CD4-positive, alpha-beta T cell treated with Interferon alpha-2 for 1 hour (primary cell): ENCODE measurements at regions not wholly inside any gene's neighbourhood (a gene's known extent, or its start where the extent isn't known, plus 50 kb on each side); places are given as distances from the start of the nearest gene placed in this dataset.

Experiments
- DNase-seq, 2 donors: peaks; one replicate each; pipeline ENCODE4 v3.0.0-alpha.2; 2020 to 2022

GRCh38 chr13:76745261-76746200, 140.7 kb downstream of the KCTD12 start:
- no peak for DNase-seq

- DNase-seq, result no peak
Measured at GRCh38 chr13:76741624-76742023, 144.6 kb downstream of the KCTD12 start.

DNA sequence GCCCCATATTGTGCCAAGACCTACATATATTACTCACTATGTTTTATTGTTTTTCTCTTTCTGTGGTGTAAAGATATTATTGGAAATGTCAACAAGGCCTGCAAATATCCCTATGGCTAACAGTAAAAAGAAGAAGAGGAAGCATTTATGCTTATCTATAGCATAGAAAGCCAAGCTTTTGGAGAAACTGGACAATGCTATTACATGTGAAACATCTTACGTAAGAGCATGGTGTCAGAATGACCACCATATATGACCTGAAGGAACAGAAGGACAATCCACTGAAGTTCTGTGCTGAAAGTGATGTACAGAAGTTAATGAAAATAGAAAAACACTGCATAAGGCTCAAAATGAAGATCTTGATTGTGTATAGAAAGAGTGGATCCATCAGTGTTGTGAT, 145.2 kb downstream of the KCTD12 start:
- no peak for DNase-seq

DNA sequence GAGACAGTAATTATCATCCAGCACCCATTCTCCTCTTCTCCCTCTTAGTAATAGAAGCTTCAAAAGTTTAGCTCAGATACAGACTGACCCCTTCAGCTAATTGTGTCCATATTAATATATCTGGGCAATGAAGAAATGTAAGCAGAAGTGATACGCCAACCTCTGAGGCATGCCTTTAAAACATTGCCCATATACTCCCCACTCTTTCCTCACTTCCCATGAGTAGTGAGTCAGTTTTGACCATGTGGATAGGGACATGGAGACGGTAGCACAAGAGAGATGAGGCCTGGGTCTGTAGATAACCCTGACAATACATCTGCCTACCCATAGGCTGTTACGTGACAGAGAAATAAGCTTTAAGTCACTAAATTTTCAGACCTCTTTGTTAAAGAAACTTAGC, 147.6 kb downstream of the KCTD12 start:
- no peak for DNase-seq

DNA sequence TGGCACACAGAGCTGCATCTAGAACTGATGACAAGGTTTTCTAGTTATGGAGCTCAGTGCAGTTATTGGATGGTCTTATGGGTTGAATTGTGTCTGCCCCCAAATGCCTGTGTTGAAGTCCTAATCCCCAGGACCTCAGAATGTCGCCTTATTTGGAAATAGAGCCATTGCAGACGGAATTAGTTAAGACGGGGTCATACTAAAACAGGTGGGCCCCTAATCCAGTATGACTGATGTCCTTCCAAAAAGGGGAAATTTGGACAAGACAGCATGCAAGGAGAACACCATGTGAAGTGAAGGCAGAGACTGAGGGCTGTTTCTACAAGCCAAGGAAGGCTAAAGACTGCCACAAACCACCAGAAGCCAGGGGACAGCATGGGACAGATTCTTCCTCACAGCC, 148.7 kb downstream of the KCTD12 start:
- no peak for DNase-seq

DNA sequence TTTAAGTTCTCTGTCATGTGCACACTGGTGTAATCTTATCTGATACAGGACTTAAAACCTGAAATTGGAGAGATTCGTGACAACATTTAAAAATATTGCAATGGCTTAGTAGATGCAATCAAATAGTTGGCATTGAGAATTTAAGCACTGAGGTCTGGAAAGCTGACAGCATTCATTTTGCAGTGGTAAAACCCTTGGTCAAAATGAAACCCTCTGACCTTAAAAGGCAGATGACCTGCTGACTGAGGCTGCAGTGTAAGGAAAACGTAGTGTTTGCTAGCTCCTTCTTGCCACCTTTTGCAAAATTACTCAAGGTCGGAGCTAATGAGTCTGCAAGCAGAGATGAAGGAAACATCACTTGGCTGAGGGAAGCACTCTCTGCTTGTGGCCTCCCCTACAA, 150.6 kb downstream of the KCTD12 start:
- no peak for DNase-seq

- no peak for DNase-seq
Measured at GRCh38 chr13:76733671-76734070, 152.5 kb downstream of the KCTD12 start.

GRCh38 chr13:76732367-76732766, 153.8 kb downstream of the KCTD12 start:
- no peak for DNase-seq

DNA sequence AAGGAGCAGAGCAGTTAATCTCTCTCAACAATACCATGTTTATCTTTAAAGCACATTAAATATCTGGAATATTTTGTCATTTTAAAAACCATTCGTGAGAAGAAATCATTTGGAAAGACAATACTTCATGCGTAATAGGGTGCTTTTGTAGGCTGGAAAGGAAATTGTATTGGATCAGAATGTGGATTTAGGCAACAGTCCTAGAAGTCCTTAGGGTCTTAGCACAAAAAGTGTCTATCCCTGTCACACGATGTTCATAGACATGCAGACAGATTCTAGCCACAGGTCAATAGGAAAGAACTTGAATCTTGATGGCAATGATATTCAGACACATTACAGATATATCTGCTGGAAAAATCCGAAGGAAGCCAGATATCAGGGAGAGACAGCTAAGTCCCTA, 156.0 kb downstream of the KCTD12 start:
- no peak for DNase-seq

- DNase-seq, result no peak
Measured at GRCh38 chr13:76729691-76730090, 156.5 kb downstream of the KCTD12 start.

GRCh38 chr13:76725896-76726295, 160.3 kb downstream of the KCTD12 start:
- DNase-seq, result no peak

GRCh38 chr13:76725211-76725610, 161.0 kb downstream of the KCTD12 start:
- no peak for DNase-seq

DNA sequence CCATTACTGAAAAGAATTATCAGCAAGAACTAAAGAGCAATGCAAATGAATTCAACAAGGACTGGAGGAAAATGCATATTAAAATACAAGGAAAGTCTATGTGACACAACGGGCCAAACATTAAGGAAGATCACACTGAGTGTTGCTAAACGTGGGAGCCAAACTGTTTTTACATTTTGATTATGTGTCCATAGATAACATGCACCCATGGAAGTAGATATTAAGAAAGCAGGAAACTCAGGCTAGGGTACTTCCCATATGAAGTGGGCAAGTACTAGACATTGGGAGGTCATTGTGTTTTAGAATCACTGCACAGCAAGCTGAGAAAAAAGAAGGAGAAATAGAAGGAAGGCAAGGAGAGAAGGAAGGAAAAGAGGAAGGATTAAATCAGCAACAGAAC, 161.8 kb downstream of the KCTD12 start:
- no peak for DNase-seq

- peak; percentile 11 for DNase-seq
Measured at GRCh38 chr13:76723551-76724232, 162.5 kb downstream of the KCTD12 start.

DNA sequence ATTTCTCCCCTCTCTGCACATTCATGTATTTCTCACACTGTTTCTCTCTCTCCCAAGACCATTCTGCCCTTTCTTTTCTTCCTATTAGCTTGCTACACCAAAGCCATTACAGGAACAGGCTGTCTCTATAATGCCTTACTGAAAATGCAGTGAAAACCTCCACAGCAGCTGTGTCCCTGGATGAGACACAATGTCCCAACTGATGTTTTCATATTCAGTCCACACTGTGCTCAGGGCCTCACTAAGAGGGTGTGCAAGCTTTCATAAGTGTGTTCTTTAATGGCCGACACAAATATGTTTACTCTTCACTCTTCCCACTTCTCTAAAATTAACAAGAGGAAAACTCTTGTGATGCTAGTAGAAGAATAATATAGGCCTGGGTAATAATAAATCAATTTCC, 163.4 kb downstream of the KCTD12 start:
- DNase-seq, result no peak

- DNase-seq, result no peak
Measured at GRCh38 chr13:76720821-76721220, 165.4 kb downstream of the KCTD12 start.

GRCh38 chr13:76720416-76720815, 165.8 kb downstream of the KCTD12 start:
- DNase-seq, result no peak

- DNase-seq, result no peak
Measured at GRCh38 chr13:76719955-76720354, 166.2 kb downstream of the KCTD12 start.

GRCh38 chr13:76717092-76717491, 169.1 kb downstream of the KCTD12 start:
- DNase-seq, result no peak

- DNase-seq, result no peak
Measured at GRCh38 chr13:76715621-76716020, 170.6 kb downstream of the KCTD12 start.

- no peak for DNase-seq
Measured at GRCh38 chr13:76715075-76715474, 171.1 kb downstream of the KCTD12 start.

DNA sequence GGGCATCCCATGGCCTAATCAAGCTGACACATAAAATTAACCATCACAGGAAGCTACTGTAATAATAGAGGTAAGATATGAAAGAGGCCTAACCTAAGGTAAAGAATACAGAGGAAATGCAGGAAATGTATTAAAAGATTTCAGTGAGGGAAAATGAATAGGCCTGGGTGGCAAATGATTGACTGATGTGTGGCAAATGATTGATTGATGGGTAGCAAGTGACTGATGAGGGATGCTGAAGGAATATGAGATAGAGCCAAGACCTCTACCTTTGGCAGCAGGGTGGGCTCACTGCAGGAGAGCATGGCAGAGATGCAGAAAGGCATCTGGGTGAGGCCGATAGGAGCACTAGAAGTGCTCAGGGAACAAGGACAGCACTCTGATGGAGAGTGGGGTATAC, 172.9 kb downstream of the KCTD12 start:
- DNase-seq, result no peak

DNA sequence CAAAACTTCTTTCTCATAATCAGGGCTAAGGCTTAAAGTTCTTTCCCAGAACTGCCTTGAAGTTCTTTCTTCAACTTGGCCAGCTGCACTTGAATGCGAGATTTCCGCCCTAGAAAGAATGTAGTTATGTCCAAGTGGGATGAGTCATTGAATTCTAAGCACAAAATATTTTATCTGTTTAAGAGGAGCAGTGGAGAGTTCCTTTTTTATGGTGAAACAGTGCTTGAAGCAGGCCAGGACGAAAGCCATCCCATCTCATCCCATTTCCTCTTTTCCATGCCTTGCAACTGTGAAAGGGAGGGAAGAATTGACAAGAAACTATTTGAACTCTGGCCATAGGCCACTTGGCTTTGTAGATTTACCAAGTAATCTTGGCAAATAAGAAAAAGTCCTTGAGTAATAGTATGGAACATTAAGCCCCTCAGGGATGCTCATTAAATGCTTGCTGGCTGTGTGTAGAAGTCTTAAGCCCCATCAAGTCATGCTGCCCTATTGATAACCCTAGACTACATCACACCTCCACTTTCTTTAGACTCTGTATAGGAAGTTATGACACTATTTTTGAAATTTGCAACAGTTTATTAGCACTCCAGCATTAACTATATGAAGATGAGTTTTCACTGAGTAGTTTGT, 174.5 kb downstream of the KCTD12 start:
- no peak for DNase-seq

- DNase-seq, result no peak
Measured at GRCh38 chr13:76709851-76710250, 176.4 kb downstream of the KCTD12 start.
